ENCODE measurements at regions not wholly inside any gene's neighbourhood (a gene's known extent, or its start where the extent isn't known, plus 50 kb on each side); places are given as distances from the start of the nearest gene placed in this dataset.

- no peak for TF ChIP-seq CTCF (IDR thresholded peaks at IDR 0.05; ENCODE audit: insufficient read depth, low read length, poor library complexity, severe bottlenecking)
- TF ChIP-seq EZH2phosphoT487 (conservative IDR thresholded peaks at IDR 0.05; ENCODE audit: low read length): no peak
Measured at GRCh38 chr2:21945658-21946057, 821.9 kb downstream of the TDRD15 start.
